Stimulated activated CD8-positive, alpha-beta memory T cell treated with anti-CD3 and anti-CD28 coated beads, Interleukin-4, amount 100 ng/mL, for 48 hours (primary cell): ENCODE measurements at regions not wholly inside any gene's neighbourhood (a gene's known extent, or its start where the extent isn't known, plus 50 kb on each side); places are given as distances from the start of the nearest gene placed in this dataset.
A peak's percentile ranks its signal among the peaks of the same experiment; 100 is the strongest.
"Not testable (repeated sequence)": the region's sequence is repeated elsewhere in the genome, so short reads cannot be mapped to it uniquely, and the experiment has no call there.

Experiments used
- DNase-seq: peaks from one replicate; pipeline ENCODE4 v3.0.0-alpha.2; 2020

- DNase-seq: no peak
These were observed 1052.1 kb upstream of the PCDH10 start for GRCh38 chr4:132097041-132097440.

GRCh38 chr4:132101526-132101925 is 1047.6 kb upstream of the PCDH10 start:
- no peak for DNase-seq

- DNase-seq: no peak
These were observed 1040.3 kb upstream of the PCDH10 start for GRCh38 chr4:132108784-132109183.

- no peak for DNase-seq
These were observed 1034.2 kb upstream of the PCDH10 start for GRCh38 chr4:132114885-132115284.

- DNase-seq: not testable (repeated sequence)
These were observed 1026.4 kb upstream of the PCDH10 start for GRCh38 chr4:132122741-132123140.

- no peak for DNase-seq
These were observed 1025.0 kb upstream of the PCDH10 start for GRCh38 chr4:132123870-132124623.

GRCh38 chr4:132124624-132124974 is 1024.5 kb upstream of the PCDH10 start:
- no peak for DNase-seq

- no peak for DNase-seq
These were observed 1024.0 kb upstream of the PCDH10 start for GRCh38 chr4:132125131-132125530.

GRCh38 chr4:132132433-132132832 is 1016.7 kb upstream of the PCDH10 start:
- no peak for DNase-seq

- DNase-seq: no peak
These were observed 979.4 kb upstream of the PCDH10 start for GRCh38 chr4:132169660-132170059.

- no peak for DNase-seq
These were observed 969.1 kb upstream of the PCDH10 start for GRCh38 chr4:132180020-132180427.

GRCh38 chr4:132195176-132195575 is 953.9 kb upstream of the PCDH10 start:
- DNase-seq: no peak

GRCh38 chr4:132203618-132204017 is 945.5 kb upstream of the PCDH10 start:
- DNase-seq: no peak

- no peak for DNase-seq
These were observed 934.6 kb upstream of the PCDH10 start for GRCh38 chr4:132214519-132214918.

GRCh38 chr4:132218406-132218805 is 930.7 kb upstream of the PCDH10 start:
- no peak for DNase-seq

GRCh38 chr4:132227151-132227856 is 921.8 kb upstream of the PCDH10 start:
- no peak for DNase-seq

GRCh38 chr4:132227857-132228165 is 921.3 kb upstream of the PCDH10 start:
- DNase-seq: peak; percentile 28

GRCh38 chr4:132228676-132229075 is 920.4 kb upstream of the PCDH10 start:
- DNase-seq: no peak

GRCh38 chr4:132230025-132230424 is 919.1 kb upstream of the PCDH10 start:
- no peak for DNase-seq

GRCh38 chr4:132238697-132239096 is 910.4 kb upstream of the PCDH10 start:
- no peak for DNase-seq

GRCh38 chr4:132240081-132240480 is 909.0 kb upstream of the PCDH10 start:
- no peak for DNase-seq

GRCh38 chr4:132245319-132245718 is 903.8 kb upstream of the PCDH10 start:
- DNase-seq: no peak

GRCh38 chr4:132264176-132264575 is 884.9 kb upstream of the PCDH10 start:
- no peak for DNase-seq

GRCh38 chr4:132266374-132266773 is 882.7 kb upstream of the PCDH10 start:
- no peak for DNase-seq

- no peak for DNase-seq
These were observed 881.8 kb upstream of the PCDH10 start for GRCh38 chr4:132267321-132267720.
